Endothelial cell of umbilical vein (primary cell): ENCODE measurements at regions not wholly inside any gene's neighbourhood (a gene's known extent, or its start where the extent isn't known, plus 50 kb on each side); places are given as distances from the start of the nearest gene placed in this dataset.

Experiments used
- EZH2 ChIP-seq: IDR thresholded peaks from 2 replicates; pipeline ENCODE4 v1.6.1; 2012; ENCODE audit warnings: borderline replicate concordance, low read depth, mild to moderate bottlenecking, moderate library complexity, low read length, inconsistent platforms; ENCODE audit not compliant: severe bottlenecking
- FOS ChIP-seq: IDR thresholded peaks from 2 replicates; pipeline ENCODE4 v1.6.1; 2011; ENCODE audit warnings: mild to moderate bottlenecking, low read length, moderate library complexity, borderline replicate concordance; ENCODE audit not compliant: insufficient read depth
- JUN ChIP-seq: IDR thresholded peaks from 2 replicates; pipeline ENCODE4 v1.6.1; 2011; ENCODE audit warnings: borderline replicate concordance, low read depth; ENCODE audit not compliant: insufficient read length, insufficient read depth
- POLR2A ChIP-seq: IDR thresholded peaks from 2 replicates; pipeline ENCODE4 v1.6.1; 2012; ENCODE audit warnings: low read depth, mild to moderate bottlenecking, control low read depth, low read length
- POLR2AphosphoS5 ChIP-seq: IDR thresholded peaks from 2 replicates; pipeline ENCODE4 v1.6.1; 2012; ENCODE audit warnings: low read depth, mild to moderate bottlenecking, control low read depth, low read length, moderate library complexity; ENCODE audit not compliant: insufficient read depth
- TF ChIP-seq, protein P1 (sequence below), 2 donors: IDR thresholded peaks; 1 replicate in 1 of 2; 2 replicates in 1 of 2; pipeline ENCODE4 v1.5.1; 2011; ENCODE audit warnings: low read length in 2 of 2, mild to moderate bottlenecking in 2 of 2, moderate library complexity in 2 of 2, control low read depth in 1 of 2, inconsistent platforms in 1 of 2, low read depth in 1 of 2; ENCODE audit not compliant: insufficient read depth in 1 of 2; ENCODE audit errors: extremely low read depth in 1 of 2
- TF ChIP-seq, protein P2 (sequence below): IDR thresholded peaks from 2 replicates; pipeline ENCODE4 v1.6.1; 2011; ENCODE audit not compliant: insufficient read depth, insufficient read length

DNA sequence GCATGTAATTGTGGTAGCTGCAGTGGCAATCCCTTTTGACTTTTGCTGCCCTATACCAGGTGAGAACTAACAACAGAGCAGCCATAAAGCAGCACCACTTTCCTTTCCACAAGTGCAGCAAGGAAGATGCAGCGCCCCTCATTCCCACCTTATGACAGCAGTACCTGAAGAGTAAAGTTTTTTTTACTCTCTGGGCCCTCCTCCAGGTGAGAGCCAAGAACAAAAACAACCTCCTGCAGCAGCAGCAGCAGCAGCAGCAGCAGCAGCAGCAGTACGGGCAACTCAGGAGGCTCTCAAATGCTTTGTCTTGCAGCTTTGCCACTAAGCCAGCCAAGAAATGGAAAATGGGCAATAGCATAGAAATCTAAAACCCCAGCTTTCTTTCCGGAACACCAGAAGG lies 397.5 kb downstream of the FIGN start:
- TF ChIP-seq, protein P1, sequence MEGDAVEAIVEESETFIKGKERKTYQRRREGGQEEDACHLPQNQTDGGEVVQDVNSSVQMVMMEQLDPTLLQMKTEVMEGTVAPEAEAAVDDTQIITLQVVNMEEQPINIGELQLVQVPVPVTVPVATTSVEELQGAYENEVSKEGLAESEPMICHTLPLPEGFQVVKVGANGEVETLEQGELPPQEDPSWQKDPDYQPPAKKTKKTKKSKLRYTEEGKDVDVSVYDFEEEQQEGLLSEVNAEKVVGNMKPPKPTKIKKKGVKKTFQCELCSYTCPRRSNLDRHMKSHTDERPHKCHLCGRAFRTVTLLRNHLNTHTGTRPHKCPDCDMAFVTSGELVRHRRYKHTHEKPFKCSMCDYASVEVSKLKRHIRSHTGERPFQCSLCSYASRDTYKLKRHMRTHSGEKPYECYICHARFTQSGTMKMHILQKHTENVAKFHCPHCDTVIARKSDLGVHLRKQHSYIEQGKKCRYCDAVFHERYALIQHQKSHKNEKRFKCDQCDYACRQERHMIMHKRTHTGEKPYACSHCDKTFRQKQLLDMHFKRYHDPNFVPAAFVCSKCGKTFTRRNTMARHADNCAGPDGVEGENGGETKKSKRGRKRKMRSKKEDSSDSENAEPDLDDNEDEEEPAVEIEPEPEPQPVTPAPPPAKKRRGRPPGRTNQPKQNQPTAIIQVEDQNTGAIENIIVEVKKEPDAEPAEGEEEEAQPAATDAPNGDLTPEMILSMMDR (IDR thresholded peaks at IDR 0.05; ENCODE audit: extremely low read depth in 1 of 2, insufficient read depth in 1 of 2, low read depth in 1 of 2, low read length in 2 of 2) = no peak
- no peak for TF ChIP-seq POLR2A
- TF ChIP-seq JUN = no peak
- TF ChIP-seq, protein P2, sequence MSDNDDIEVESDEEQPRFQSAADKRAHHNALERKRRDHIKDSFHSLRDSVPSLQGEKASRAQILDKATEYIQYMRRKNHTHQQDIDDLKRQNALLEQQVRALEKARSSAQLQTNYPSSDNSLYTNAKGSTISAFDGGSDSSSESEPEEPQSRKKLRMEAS = no peak
- no peak for TF ChIP-seq POLR2AphosphoS5
- TF ChIP-seq EZH2 = no peak
- TF ChIP-seq FOS = no peak
